ENCODE measurements at regions not wholly inside any gene's neighbourhood (a gene's known extent, or its start where the extent isn't known, plus 50 kb on each side); places are given as distances from the start of the nearest gene placed in this dataset.
"Not testable (repeated sequence)": the region's sequence is repeated elsewhere in the genome, so short reads cannot be mapped to it uniquely, and the experiment has no call there.

DNA sequence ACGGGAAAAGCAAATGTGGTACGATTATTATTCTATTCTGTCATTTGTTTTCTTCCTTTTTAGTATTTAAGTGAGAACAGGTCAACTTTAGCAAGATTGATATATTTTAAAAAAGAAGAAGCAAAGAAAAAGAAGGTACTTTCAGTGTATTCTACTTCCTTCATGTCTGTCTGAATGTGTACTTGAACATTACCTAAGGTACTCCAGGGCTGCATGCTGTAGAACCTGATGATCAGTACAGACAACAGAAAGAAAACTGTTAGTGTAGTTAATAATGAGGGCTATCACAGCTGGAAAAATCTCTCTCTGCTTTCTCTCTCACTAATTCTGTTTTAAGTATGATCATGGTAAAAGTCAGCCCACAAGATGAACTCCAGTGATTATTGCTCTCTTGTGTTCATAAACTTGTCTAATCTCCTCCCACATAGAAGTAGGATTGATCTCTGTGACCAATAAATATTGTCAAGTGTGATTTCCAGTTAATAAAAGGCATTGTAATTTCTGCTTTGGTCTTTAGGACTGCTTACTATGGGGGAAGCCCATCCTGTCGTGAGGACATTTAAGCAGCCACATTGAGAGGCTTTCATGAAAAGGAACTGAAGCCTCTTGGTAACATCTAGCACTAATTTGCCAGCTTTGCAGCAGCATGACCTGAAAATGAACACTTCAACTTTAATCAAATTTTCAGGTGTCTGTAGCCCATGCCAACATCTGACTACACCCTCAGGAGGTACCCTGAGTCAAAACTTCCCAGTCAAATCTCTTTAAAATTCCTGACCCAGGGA, 864.0 kb upstream of the ACO1 start:
- no peak for ATAC-seq
- no peak for DNase-seq (ENCODE audit: missing footprints)
- intact Hi-C loops (cut with DNase I): no loop called here

DNA sequence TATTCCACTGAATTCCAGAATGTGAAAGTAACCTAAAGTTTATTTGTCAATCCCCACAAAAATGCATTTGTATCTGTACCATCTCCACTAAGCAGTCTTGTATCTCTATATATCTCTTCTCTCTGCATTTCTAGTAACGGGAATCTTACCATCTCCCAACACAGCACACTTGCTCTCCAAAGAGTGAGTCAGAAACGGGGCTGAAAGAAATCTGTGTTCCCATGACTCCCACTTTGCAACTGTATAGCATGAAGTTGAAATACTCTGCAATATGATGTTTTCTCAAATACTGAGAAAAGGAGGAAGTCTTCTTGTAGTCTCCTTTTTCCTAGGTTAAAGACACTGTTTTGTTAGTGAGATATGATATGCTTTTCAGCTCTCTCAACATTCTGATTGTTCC, 848.8 kb upstream of the ACO1 start:
- intact Hi-C loops (cut with DNase I): no loop called here

GRCh38 chr9:31536471-31536870, 848.0 kb upstream of the ACO1 start:
- DNase-seq (ENCODE audit: missing footprints): no peak
- intact Hi-C loops (cut with DNase I): no loop called here
- no peak for ATAC-seq

More for the DNA sequence above, 848.8 kb upstream of the ACO1 start:
- ATAC-seq (no peak), DNase-seq (ENCODE audit: missing footprints) (no peak)

GRCh38 chr9:31541721-31542281, 842.6 kb upstream of the ACO1 start:
- intact Hi-C loops (cut with DNase I): loop anchor here (10.0 kb wide), 1 partner anchor 427 kb away; no protein-coding TSS in a partner anchor
- DNase-seq (ENCODE audit: missing footprints) (no peak), ATAC-seq (peak; percentile 60)

- ATAC-seq (peak; percentile 93), DNase-seq (ENCODE audit: missing footprints) (no peak)
- intact Hi-C loops (cut with DNase I): loop anchor here (10.0 kb wide), 1 partner anchor 428 kb away; no protein-coding TSS in a partner anchor
These were observed 841.9 kb upstream of the ACO1 start for GRCh38 chr9:31542384-31543055.

DNA sequence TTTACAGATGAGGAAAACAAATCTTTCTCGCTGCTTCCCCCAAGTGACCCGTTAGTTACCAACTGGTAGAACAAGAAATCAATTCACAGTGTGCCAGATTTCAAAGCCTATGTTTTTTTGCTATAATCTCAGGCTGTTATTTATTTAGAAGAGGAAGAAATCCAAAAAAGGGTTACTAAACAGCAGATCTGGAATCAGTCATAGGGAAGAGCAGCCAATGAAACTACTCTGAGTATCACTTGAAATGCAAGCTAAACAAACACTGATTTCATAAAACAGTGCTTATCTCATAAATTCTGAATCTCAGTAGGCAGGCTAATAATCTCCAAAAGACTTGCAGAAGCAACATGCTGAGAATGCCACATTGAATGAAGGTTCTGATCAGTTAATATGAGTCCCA, 829.5 kb upstream of the ACO1 start:
- ATAC-seq: no peak
- DNase-seq (ENCODE audit: missing footprints): no peak
- intact Hi-C loops (cut with DNase I): no loop called here

DNA sequence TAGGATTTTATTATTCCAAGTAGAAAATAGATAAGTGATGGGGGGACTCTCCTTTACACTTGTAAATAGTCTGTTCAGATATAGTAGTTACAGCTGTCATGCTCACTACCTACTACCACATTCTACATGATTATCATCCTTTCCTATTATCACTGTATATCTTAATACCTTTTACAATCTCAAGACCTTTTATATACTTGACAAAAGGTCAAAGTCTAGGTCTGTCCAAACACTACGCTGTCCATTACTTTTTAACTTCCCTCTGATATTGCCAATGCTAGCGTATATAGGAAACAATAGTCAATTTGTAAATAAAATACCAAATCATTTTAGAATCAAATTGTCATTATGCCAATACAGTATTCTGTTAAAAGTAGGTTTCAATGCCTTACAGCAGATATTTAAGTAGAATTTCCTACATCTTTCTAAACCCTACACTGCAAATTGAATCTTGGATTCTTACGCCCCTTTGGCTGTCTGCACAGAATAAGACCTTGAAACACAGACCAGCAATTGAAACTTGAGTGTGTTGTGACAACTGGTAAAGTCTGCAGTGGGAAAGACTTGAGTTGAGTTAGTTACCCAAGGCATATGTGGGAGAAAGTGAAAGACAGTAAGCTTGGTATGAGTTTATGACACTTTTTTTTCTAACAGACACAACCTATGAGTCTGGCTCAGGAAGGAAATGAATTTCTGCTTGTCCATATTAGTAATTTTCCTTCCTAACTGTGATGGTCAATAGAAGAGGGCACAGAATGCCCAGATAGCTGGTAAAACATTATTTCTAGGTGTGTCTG, 827.6 kb upstream of the ACO1 start:
- intact Hi-C loops (cut with DNase I): no loop called here
- DNase-seq (ENCODE audit: missing footprints): no peak
- no peak for ATAC-seq

GRCh38 chr9:31572190-31572589, 812.3 kb upstream of the ACO1 start:
- ATAC-seq; intact Hi-C loops (cut with DNase I); DNase-seq (ENCODE audit: missing footprints): not testable (repeated sequence)

GRCh38 chr9:31573561-31573960, 810.9 kb upstream of the ACO1 start:
- intact Hi-C loops (cut with DNase I): no loop called here
- no peak for DNase-seq (ENCODE audit: missing footprints)
- ATAC-seq: no peak

DNA sequence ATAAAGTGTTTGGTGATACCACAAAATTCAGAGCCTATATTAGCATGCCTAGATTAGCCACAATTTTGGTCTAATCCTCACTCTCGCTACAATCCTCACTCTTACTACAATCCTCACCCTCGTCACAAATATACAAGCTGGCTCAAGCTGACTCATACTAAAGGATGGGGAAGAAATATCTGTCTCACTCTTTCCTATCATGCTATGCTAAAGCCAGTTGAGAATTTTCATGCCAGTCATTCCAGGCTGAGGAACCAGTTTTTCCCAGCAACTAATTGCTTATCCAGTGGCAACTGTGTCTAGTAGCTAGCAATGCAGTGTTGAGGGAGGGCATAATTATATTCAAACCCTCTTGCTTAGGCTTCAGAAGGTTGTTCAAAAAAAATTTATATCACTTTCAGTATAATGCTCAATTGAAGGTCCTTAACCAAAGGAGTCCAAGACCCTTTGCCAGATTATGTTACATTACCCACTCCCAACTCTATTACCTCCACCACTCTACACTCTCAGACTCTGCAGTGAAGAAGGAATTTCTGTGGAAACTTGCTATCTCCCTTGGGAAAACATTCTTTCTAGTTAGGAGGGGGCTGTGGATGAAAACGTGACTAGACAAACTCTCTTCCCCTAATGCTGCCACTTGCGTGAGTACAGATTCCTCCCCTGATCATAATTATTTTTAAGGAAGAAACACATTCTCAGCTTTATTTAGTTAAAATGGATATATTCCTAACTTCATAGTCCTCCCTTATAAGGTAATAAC, 810.3 kb upstream of the ACO1 start:
- no peak for DNase-seq (ENCODE audit: missing footprints)
- intact Hi-C loops (cut with DNase I): no loop called here
- ATAC-seq: no peak

DNA sequence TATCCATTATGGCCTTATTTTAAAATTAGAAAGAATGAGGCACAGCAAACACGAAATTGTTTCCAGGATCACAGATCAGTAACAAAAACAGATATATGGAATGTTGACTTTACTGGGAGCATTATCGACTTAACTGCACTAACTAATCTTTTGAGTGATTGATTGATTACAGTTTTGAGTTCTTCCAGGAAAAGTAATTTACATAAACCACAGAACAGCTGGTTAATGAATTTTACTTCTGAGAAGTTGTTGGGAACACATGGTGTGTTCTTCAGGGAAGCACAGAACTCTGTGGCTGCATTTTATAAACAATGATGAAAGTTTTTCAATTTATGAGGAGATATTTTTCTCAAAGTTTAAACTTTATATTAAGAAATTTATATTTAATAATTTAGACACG, 802.4 kb upstream of the ACO1 start:
- ATAC-seq (no peak), DNase-seq (ENCODE audit: missing footprints) (no peak)
- intact Hi-C loops (cut with DNase I): no loop called here

- intact Hi-C loops (cut with DNase I): no loop called here
- ATAC-seq: no peak
- no peak for DNase-seq (ENCODE audit: missing footprints)
These were observed 801.9 kb upstream of the ACO1 start for GRCh38 chr9:31582561-31582960.

GRCh38 chr9:31585158-31585557, 799.3 kb upstream of the ACO1 start:
- no peak for ATAC-seq
- intact Hi-C loops (cut with DNase I): no loop called here
- no peak for DNase-seq (ENCODE audit: missing footprints)

DNA sequence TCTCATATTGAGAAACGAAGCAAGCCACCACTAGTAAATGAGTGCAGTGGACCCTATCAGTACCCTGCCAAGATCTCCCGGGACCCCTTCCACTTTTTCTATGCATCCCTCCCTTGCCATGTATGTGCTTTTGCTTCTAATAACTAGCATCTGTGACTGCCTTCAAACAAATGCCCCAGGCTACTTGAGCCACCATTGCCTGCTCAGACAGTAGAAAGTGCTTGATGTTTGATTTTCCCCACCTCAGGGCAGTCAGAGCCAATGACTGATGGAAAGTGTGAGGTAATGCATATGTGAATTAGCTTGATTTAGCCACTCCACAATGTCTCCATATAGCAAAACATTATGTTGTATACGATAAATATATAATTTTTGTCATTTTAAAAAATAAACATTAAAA, 797.3 kb upstream of the ACO1 start:
- DNase-seq (ENCODE audit: missing footprints) (no peak), ATAC-seq (no peak)
- intact Hi-C loops (cut with DNase I): no loop called here

- DNase-seq (ENCODE audit: missing footprints) (no peak), ATAC-seq (no peak)
- intact Hi-C loops (cut with DNase I): no loop called here
These were observed 796.4 kb upstream of the ACO1 start for GRCh38 chr9:31588006-31588405.

- ATAC-seq: no peak
- no peak for DNase-seq (ENCODE audit: missing footprints)
- intact Hi-C loops (cut with DNase I): no loop called here
These were observed 795.7 kb upstream of the ACO1 start for GRCh38 chr9:31588756-31589155.

GRCh38 chr9:31590091-31590490, 794.4 kb upstream of the ACO1 start:
- intact Hi-C loops (cut with DNase I): no loop called here
- ATAC-seq (no peak), DNase-seq (ENCODE audit: missing footprints) (no peak)

GRCh38 chr9:31597086-31597485, 787.4 kb upstream of the ACO1 start:
- intact Hi-C loops (cut with DNase I); DNase-seq (ENCODE audit: missing footprints); ATAC-seq: not testable (repeated sequence)

DNA sequence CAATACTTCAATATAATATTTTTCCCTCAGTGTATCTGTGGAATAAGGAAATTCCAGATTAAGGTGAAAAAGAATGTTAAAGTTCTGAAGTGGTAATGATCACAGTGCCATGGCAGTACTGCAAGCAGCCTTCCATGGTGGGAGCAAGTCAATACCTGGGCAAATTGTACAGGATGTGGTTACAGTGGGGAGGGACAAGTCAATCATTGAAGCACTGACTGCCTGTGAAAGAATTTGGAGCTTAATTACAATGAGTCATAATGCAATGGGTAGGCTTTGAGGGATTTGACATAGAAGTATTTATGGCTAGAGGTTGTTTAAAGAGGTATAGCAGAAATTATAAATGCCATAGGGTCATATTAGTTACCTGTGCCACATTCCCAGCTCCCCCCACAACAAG, 786.5 kb upstream of the ACO1 start:
- intact Hi-C loops (cut with DNase I): no loop called here
- ATAC-seq: no peak

More for the DNA sequence above, 786.5 kb upstream of the ACO1 start:
- DNase-seq (ENCODE audit: missing footprints): no peak

All from Right ventricle myocardium inferior (tissue), 1 donor.